PC-9 (cell line): ENCODE measurements at regions not wholly inside any gene's neighbourhood (a gene's known extent, or its start where the extent isn't known, plus 50 kb on each side); places are given as distances from the start of the nearest gene placed in this dataset.

Source experiments
- EZH2 ChIP-seq: fragments of 200-600 bp; sonication (generic); IDR thresholded peaks from 2 replicates; pipeline ENCODE4 v1.8.0; 2017; ENCODE audit warnings: antibody characterized with exemption, low read depth
- TF ChIP-seq, protein P1 (sequence below): fragments of 200-600 bp; sonication (generic); conservative IDR thresholded peaks from 2 replicates; pipeline ENCODE4 v1.6.1; 2017; ENCODE audit warnings: mixed run types, antibody characterized with exemption, mild to moderate bottlenecking, moderate library complexity

DNA sequence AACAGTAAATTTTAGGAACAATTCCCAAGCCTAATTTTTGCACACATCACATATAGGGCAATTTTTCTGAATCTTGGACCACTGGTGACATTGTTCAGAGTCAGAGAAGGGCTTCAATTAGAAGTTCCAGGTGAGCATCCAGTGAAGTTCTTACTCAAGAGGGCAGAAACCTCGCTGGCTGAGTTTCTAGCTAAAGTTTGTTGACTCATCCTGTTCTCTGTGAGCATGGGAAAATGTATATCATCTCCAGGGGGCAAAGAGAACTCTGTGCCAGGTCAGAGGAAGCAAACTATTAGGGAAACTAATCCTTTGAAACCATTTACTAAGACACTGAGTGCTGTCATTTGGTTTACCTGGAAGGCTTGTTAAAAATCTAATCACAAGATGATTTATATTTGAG, 695.6 kb upstream of the IGFBP3 start:
- TF ChIP-seq, protein P1, sequence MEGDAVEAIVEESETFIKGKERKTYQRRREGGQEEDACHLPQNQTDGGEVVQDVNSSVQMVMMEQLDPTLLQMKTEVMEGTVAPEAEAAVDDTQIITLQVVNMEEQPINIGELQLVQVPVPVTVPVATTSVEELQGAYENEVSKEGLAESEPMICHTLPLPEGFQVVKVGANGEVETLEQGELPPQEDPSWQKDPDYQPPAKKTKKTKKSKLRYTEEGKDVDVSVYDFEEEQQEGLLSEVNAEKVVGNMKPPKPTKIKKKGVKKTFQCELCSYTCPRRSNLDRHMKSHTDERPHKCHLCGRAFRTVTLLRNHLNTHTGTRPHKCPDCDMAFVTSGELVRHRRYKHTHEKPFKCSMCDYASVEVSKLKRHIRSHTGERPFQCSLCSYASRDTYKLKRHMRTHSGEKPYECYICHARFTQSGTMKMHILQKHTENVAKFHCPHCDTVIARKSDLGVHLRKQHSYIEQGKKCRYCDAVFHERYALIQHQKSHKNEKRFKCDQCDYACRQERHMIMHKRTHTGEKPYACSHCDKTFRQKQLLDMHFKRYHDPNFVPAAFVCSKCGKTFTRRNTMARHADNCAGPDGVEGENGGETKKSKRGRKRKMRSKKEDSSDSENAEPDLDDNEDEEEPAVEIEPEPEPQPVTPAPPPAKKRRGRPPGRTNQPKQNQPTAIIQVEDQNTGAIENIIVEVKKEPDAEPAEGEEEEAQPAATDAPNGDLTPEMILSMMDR, result no peak
- no peak for TF ChIP-seq EZH2
